Large intestine (tissue), 3 donors: ENCODE measurements at regions not wholly inside any gene's neighbourhood (a gene's known extent, or its start where the extent isn't known, plus 50 kb on each side); places are given as distances from the start of the nearest gene placed in this dataset.
"Not testable (repeated sequence)": the region's sequence is repeated elsewhere in the genome, so short reads cannot be mapped to it uniquely, and the experiment has no call there.

Experiments used
- DNase-seq, 2 donors: peaks; one replicate each; pipeline versions ENCODE4 v3.0.0 to v3.0.0-alpha.2; 2013
- H3K27ac ChIP-seq: one replicate; pipeline ENCODE4 v1.5.1; 2013; ENCODE audit warnings: low read length
- H3K27me3 ChIP-seq: 2 replicates; pipeline ENCODE4 v1.6.1; 2013; ENCODE audit warnings: low read length; ENCODE audit not compliant: control insufficient read depth, insufficient read depth
- H3K36me3 ChIP-seq: 2 replicates; pipeline ENCODE4 v1.6.1; 2013; ENCODE audit warnings: low read length; ENCODE audit not compliant: control insufficient read depth, insufficient read depth
- H3K4me1 ChIP-seq: one replicate; pipeline ENCODE4 v1.6.1; 2013; ENCODE audit warnings: low read length; ENCODE audit not compliant: control insufficient read depth, insufficient read depth
- H3K4me3 ChIP-seq: one replicate; pipeline ENCODE4 v1.5.1; 2013; ENCODE audit warnings: low read length
- H3K9me3 ChIP-seq: one replicate; pipeline ENCODE4 v1.6.1; 2013; ENCODE audit warnings: mild to moderate bottlenecking, low read depth, low read length, moderate library complexity; ENCODE audit not compliant: control insufficient read depth
- WGBS: methylation state at CpG from one replicate; pipeline ENCODE4 v1.1.5; 2013; ENCODE audit warnings: low lambda C conversion rate; ENCODE audit not compliant: insufficient coverage; 5-methylcytosine and 5-hydroxymethylcytosine counted together

DNA sequence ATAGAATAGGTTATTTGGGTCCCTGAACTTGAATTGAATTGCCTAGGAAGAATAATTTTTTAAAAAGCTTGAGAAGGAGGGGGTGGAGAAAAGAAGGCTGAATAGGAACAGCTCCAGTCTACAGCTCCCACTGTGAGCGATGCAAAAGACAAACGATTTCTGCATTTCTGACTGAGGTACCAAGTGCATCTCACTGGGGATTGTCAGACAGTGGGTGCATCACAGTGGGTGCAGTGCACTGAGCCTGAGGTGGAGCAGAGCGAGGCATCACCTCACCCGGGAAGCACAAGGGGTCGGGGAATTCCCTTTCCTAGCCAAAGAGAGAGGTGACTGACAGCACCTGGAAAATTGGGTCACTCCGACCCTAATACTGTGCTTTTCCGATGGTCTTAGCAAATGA, 782.2 kb upstream of the RGMB start:
- Histone ChIP-seq H3K36me3 (no peaks in the 10 kb centered on the region), H3K4me1 (no peaks in the 10 kb centered on the region), H3K27me3 (no peaks in the 10 kb centered on the region), H3K9me3 (no peaks in the 10 kb centered on the region), H3K4me3 (no peak overlapping the region), H3K27ac (no peak overlapping the region)
- DNase-seq = no peak
- no CpG with 5 or more reads among the region's 7 CpGs for WGBS

- Histone ChIP-seq H3K27ac (no peak overlapping the region), H3K27me3 (no peaks in the 10 kb centered on the region), H3K9me3 (no peaks in the 10 kb centered on the region), H3K4me1 (no peaks in the 10 kb centered on the region), H3K36me3 (no peaks in the 10 kb centered on the region), H3K4me3 (no peak overlapping the region)
- peak in 1 of 2 donors; percentile 6 for DNase-seq
Measured at GRCh38 chr5:97998941-97999340, 774.5 kb upstream of the RGMB start.

DNA sequence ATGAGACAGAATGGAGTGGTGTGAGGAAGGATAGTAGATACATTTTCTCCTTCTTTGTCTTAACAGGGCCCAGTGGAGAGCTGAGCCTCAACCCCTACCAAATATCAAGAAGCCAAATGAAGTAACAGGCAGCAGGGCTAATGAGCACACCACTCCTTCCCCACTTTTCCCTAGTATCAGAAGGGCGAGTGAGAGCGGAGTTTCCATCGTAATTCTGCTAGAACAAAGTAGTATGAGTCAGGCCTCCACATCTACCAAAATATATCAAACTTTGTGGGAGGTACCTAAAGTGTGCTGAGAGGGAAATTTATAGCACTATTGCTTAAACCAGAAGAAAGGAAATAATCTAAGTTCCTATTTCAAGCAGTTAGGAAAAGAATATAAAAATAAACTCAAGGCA, 769.0 kb upstream of the RGMB start:
- Histone ChIP-seq H3K9me3 (no peaks in the 10 kb centered on the region), H3K4me3 (no peak overlapping the region), H3K27ac (no peak overlapping the region), H3K27me3 (no peaks in the 10 kb centered on the region), H3K36me3 (no peaks in the 10 kb centered on the region), H3K4me1 (no peaks in the 10 kb centered on the region)
- no CpG with 5 or more reads among the region's 3 CpGs for WGBS
- no peak for DNase-seq

- 100% methylated on average over 1 of the region's 2 CpGs for WGBS
Measured at GRCh38 chr5:98016771-98017170, 756.7 kb upstream of the RGMB start.

DNA sequence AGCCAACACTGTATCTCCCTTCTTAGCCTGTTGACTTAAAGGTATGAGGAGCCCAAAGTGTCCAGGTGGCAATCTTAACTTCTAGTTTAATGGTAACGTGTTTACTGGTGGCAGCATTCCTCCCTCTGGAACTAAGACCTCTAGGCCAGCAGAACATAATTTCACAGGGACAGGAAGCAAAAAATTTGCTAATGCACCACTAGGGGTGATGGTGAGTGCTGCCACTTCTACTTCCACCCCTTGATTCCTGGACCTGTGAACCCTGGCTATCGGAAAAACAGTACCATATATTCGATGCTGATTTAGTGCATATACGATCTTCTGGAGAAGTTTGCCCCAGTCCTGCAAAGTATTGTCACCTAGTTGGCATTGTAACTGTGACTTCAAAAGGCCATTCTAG, 743.2 kb upstream of the RGMB start:
- not testable (repeated sequence) for H3K4me1 ChIP-seq, H3K27ac ChIP-seq, H3K27me3 ChIP-seq, H3K36me3 ChIP-seq, DNase-seq, H3K4me3 ChIP-seq, H3K9me3 ChIP-seq
- WGBS = no CpG with 5 or more reads among the region's 4 CpGs

More at GRCh38 chr5:98016771-98017170, 756.7 kb upstream of the RGMB start:
- Histone ChIP-seq H3K9me3 (peaks cover 3% of the 10 kb centered on the region), H3K4me1 (no peaks in the 10 kb centered on the region), H3K36me3 (no peaks in the 10 kb centered on the region), H3K27ac (no peak overlapping the region), H3K4me3 (no peak overlapping the region), H3K27me3 (no peaks in the 10 kb centered on the region)
- DNase-seq = no peak

DNA sequence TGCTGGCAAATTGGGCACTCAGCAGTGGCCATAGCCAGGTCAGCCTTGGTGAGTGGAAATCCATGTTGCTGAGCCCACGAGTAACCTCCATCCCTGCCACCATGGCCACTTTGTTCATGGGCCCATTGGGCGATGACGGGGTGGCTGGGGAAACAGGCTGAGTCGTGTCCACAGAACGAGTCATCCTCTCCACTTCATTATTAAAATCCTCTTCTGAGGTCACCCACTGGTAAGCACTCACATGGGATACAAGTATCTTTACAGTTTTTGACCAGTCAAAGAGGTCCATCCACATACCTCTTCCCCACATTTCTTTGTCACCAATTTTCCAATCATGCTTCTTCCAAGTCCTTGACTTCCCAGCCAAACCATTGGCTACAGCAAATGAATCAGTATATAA, 742.4 kb upstream of the RGMB start:
- not testable (repeated sequence) for H3K4me3 ChIP-seq, H3K9me3 ChIP-seq, DNase-seq, H3K4me1 ChIP-seq, H3K27ac ChIP-seq, H3K27me3 ChIP-seq, H3K36me3 ChIP-seq
- WGBS = 0% methylated on average over 1 of the region's 5 CpGs

GRCh38 chr5:98031496-98031895, 742.0 kb upstream of the RGMB start:
- Histone ChIP-seq H3K9me3 (no peaks in the 10 kb centered on the region), H3K36me3 (no peaks in the 10 kb centered on the region), H3K27me3 (no peaks in the 10 kb centered on the region), H3K4me3 (no peak overlapping the region), H3K4me1 (no peaks in the 10 kb centered on the region), H3K27ac (no peak overlapping the region)
- DNase-seq = no peak
- WGBS = no CpG with 5 or more reads among the region's 3 CpGs

GRCh38 chr5:98031926-98032325, 741.5 kb upstream of the RGMB start:
- Histone ChIP-seq H3K27ac (no peak overlapping the region), H3K4me3 (no peak overlapping the region), H3K27me3 (no peaks in the 10 kb centered on the region), H3K4me1 (no peaks in the 10 kb centered on the region), H3K9me3 (no peaks in the 10 kb centered on the region), H3K36me3 (no peaks in the 10 kb centered on the region)
- DNase-seq = no peak
- no CpG with 5 or more reads among the region's 1 CpG for WGBS

DNA sequence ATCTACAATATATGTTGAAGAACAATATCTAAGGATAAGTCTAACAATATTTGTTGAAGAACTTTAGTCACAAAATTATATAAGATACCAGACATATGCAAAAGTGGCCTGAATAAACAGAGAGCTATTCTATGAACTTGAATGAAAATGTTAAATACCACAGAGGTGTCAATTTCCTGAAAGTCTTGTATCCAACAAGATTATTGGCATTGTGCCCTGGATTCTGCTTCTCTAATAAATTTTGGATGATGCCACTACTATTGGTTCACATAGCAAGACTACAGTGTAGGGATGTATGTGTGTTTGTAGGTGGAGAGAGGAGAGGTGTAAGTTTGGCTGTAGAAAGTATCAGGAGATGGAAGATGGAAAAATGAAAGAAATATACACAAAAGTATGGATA, 731.8 kb upstream of the RGMB start:
- H3K9me3 ChIP-seq = no peaks in the 10 kb centered on the region
- H3K4me3 ChIP-seq = no peak overlapping the region
- no peaks in the 10 kb centered on the region for H3K36me3 ChIP-seq
- no peaks in the 10 kb centered on the region for H3K4me1 ChIP-seq
- no peak overlapping the region for H3K27ac ChIP-seq
- H3K27me3 ChIP-seq = no peaks in the 10 kb centered on the region
- no peak for DNase-seq

- no peak overlapping the region for H3K4me3 ChIP-seq
- H3K9me3 ChIP-seq = no peaks in the 10 kb centered on the region
- no peaks in the 10 kb centered on the region for H3K27me3 ChIP-seq
- 14% methylated on average over 1 of the region's 1 CpG for WGBS
- H3K27ac ChIP-seq = no peak overlapping the region
- DNase-seq = no peak
- H3K4me1 ChIP-seq = no peaks in the 10 kb centered on the region
- H3K36me3 ChIP-seq = no peaks in the 10 kb centered on the region
Measured at GRCh38 chr5:98042521-98042920, 730.9 kb upstream of the RGMB start.

DNA sequence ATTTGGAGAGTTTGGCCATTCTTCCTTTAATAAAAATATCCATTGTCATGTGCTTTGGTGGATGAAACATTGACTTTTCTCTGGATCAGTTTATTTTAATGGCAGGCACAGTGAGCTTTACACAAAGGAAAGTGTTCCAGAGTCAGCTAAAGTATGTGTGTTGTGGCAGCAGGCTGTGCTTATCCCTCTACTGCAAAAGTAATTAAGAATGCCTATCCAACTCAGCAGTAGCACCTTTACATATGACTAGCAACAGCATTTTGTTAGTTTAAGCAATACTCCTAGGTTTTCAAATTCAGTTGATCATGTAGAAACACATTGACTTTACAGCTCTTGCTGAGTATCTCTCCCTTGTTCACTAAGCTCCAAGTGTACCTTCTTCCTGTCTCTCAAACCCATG, 730.5 kb upstream of the RGMB start:
- H3K27me3 ChIP-seq = no peaks in the 10 kb centered on the region
- DNase-seq = no peak
- H3K4me1 ChIP-seq = no peaks in the 10 kb centered on the region
- no peaks in the 10 kb centered on the region for H3K9me3 ChIP-seq
- no peak overlapping the region for H3K27ac ChIP-seq
- H3K36me3 ChIP-seq = no peaks in the 10 kb centered on the region
- no peak overlapping the region for H3K4me3 ChIP-seq

- H3K4me3 ChIP-seq = no peak overlapping the region
- H3K4me1 ChIP-seq = no peaks in the 10 kb centered on the region
- no peak for DNase-seq
- H3K27me3 ChIP-seq = no peaks in the 10 kb centered on the region
- H3K9me3 ChIP-seq = peaks cover 4% of the 10 kb centered on the region
- no CpG with 5 or more reads among the region's 3 CpGs for WGBS
- no peak overlapping the region for H3K27ac ChIP-seq
- no peaks in the 10 kb centered on the region for H3K36me3 ChIP-seq
Measured at GRCh38 chr5:98050583-98050982, 722.9 kb upstream of the RGMB start.
